GM21360 (cell line): ENCODE measurements at regions not wholly inside any gene's neighbourhood (a gene's known extent, or its start where the extent isn't known, plus 50 kb on each side); places are given as distances from the start of the nearest gene placed in this dataset.
A peak's percentile ranks its signal among the peaks of the same experiment; 100 is the strongest.
"Not testable (repeated sequence)": the region's sequence is repeated elsewhere in the genome, so short reads cannot be mapped to it uniquely, and the experiment has no call there.

ENCODE experiments used
- ATAC-seq: cut with Tn5 transposase; IDR thresholded peaks from one replicate; pipeline ENCODE4 v1.9.1; 2021; ENCODE audit warnings: mild to moderate bottlenecking, moderate library complexity; ENCODE audit not compliant: unreplicated experiment

- ATAC-seq = no peak
Observed at GRCh38 chr3:118801899-118802298, 232.7 kb downstream of the IGSF11 start.

- ATAC-seq = no peak
Observed at GRCh38 chr3:118802325-118803095, 232.1 kb downstream of the IGSF11 start.

- ATAC-seq = no peak
Observed at GRCh38 chr3:118803096-118803476, 231.6 kb downstream of the IGSF11 start.

- ATAC-seq = no peak
Observed at GRCh38 chr3:118805007-118805406, 229.6 kb downstream of the IGSF11 start.

GRCh38 chr3:118806423-118806822, 228.2 kb downstream of the IGSF11 start:
- no peak for ATAC-seq

- not testable (repeated sequence) for ATAC-seq
Observed at GRCh38 chr3:118807349-118807748, 227.3 kb downstream of the IGSF11 start.

- ATAC-seq = no peak
Observed at GRCh38 chr3:118808723-118809122, 225.9 kb downstream of the IGSF11 start.

GRCh38 chr3:118809696-118810498, 224.7 kb downstream of the IGSF11 start:
- peak; percentile 33 for ATAC-seq

- peak; percentile 35 for ATAC-seq
Observed at GRCh38 chr3:118810499-118811035, 224.1 kb downstream of the IGSF11 start.

GRCh38 chr3:118811236-118811732, 223.4 kb downstream of the IGSF11 start:
- no peak for ATAC-seq

- ATAC-seq = no peak
Observed at GRCh38 chr3:118813472-118813871, 221.2 kb downstream of the IGSF11 start.

- peak; percentile 83 for ATAC-seq
Observed at GRCh38 chr3:118817748-118818165, 216.9 kb downstream of the IGSF11 start.

- ATAC-seq = no peak
Observed at GRCh38 chr3:118818386-118818785, 216.3 kb downstream of the IGSF11 start.

- no peak for ATAC-seq
Observed at GRCh38 chr3:118823626-118824025, 211.0 kb downstream of the IGSF11 start.

- no peak for ATAC-seq
Observed at GRCh38 chr3:118827446-118827845, 207.2 kb downstream of the IGSF11 start.

GRCh38 chr3:118828351-118828750, 206.3 kb downstream of the IGSF11 start:
- ATAC-seq = no peak

GRCh38 chr3:118833075-118833474, 201.6 kb downstream of the IGSF11 start:
- no peak for ATAC-seq

- ATAC-seq = no peak
Observed at GRCh38 chr3:118838871-118839270, 195.8 kb downstream of the IGSF11 start.

GRCh38 chr3:118842147-118842863, 192.3 kb downstream of the IGSF11 start:
- ATAC-seq = no peak

GRCh38 chr3:118846176-118846575, 188.5 kb downstream of the IGSF11 start:
- no peak for ATAC-seq
